Osteoblast (primary cell): ENCODE measurements at regions not wholly inside any gene's neighbourhood (a gene's known extent, or its start where the extent isn't known, plus 50 kb on each side); places are given as distances from the start of the nearest gene placed in this dataset.

Experiments
- DNase-seq: peaks from one replicate; pipeline ENCODE4 v3.0.0; 2011; ENCODE audit warnings: low spot score, mixed read lengths; ENCODE audit not compliant: insufficient read length; ENCODE audit errors: missing footprints
- H2AFZ ChIP-seq: 2 replicates; pipeline ENCODE4 v1.6.0; 2011; ENCODE audit warnings: mild to moderate bottlenecking, low read length
- H3K27ac ChIP-seq: 2 replicates; pipeline ENCODE4 v1.5.1; 2011; ENCODE audit warnings: mild to moderate bottlenecking, low read depth, low read length, moderate library complexity
- H3K27me3 ChIP-seq: 2 replicates; pipeline ENCODE4 v1.6.0; 2012; ENCODE audit warnings: mild to moderate bottlenecking, control low read depth, inconsistent platforms, low read length, moderate library complexity; ENCODE audit not compliant: insufficient read depth
- H3K36me3 ChIP-seq: 2 replicates; pipeline ENCODE4 v1.5.1; 2011; ENCODE audit warnings: mild to moderate bottlenecking, low read length, control low read depth, moderate library complexity; ENCODE audit not compliant: insufficient read depth
- H3K4me1 ChIP-seq: 2 replicates; pipeline ENCODE4 v1.5.1; 2011; ENCODE audit warnings: mild to moderate bottlenecking, low read length, control low read depth, moderate library complexity; ENCODE audit not compliant: insufficient read depth
- H3K4me2 ChIP-seq: 2 replicates; pipeline ENCODE4 v1.6.0; 2011; ENCODE audit warnings: mild to moderate bottlenecking, low read length; ENCODE audit not compliant: insufficient read depth
- H3K4me3 ChIP-seq: fragments of 200-600 bp; sonication (generic); 3 replicates; pipeline ENCODE4 v1.5.1; 2012; ENCODE audit warnings: mild to moderate bottlenecking, low read length, inconsistent platforms; ENCODE audit not compliant: insufficient read depth
- H3K79me2 ChIP-seq: 2 replicates; pipeline ENCODE4 v1.6.0; 2012; ENCODE audit warnings: mild to moderate bottlenecking, low read length, control low read depth, inconsistent platforms; ENCODE audit not compliant: insufficient read depth
- H3K9me3 ChIP-seq: 2 replicates; pipeline ENCODE4 v1.5.1; 2011; ENCODE audit warnings: low read depth, low read length, control low read depth
- H4K20me1 ChIP-seq: 2 replicates; pipeline ENCODE4 v1.6.0; 2012; ENCODE audit warnings: mild to moderate bottlenecking, low read length, control low read depth; ENCODE audit not compliant: insufficient read depth
- CTCF ChIP-seq: IDR thresholded peaks from 2 replicates; pipeline ENCODE4 v1.5.1; 2011; ENCODE audit warnings: mild to moderate bottlenecking, low read depth, low read length, moderate library complexity; ENCODE audit errors: extremely low read depth

- Histone ChIP-seq H3K4me3 (no peak overlapping the region), H3K4me2 (no peak overlapping the region), H3K36me3 (no peaks in the 10 kb centered on the region), H3K79me2 (no peaks in the 10 kb centered on the region), H3K27me3 (no peaks in the 10 kb centered on the region), H3K9me3 (no peaks in the 10 kb centered on the region), H4K20me1 (no peaks in the 10 kb centered on the region), H3K4me1 (no peaks in the 10 kb centered on the region), H2AFZ (no peak overlapping the region), H3K27ac (no peak overlapping the region)
- DNase-seq = no peak
- no peak for TF ChIP-seq CTCF
Observed at GRCh38 chr9:1271786-1272185, 221.6 kb downstream of the DMRT2 start.

- Histone ChIP-seq H2AFZ (no peak overlapping the region), H3K79me2 (no peaks in the 10 kb centered on the region), H3K27me3 (no peaks in the 10 kb centered on the region), H3K9me3 (no peaks in the 10 kb centered on the region), H3K4me2 (no peak overlapping the region), H3K36me3 (no peaks in the 10 kb centered on the region), H3K4me1 (no peaks in the 10 kb centered on the region), H3K4me3 (no peak overlapping the region), H3K27ac (no peak overlapping the region), H4K20me1 (no peaks in the 10 kb centered on the region)
- TF ChIP-seq CTCF = no peak
- DNase-seq = no peak
Observed at GRCh38 chr9:1272488-1272887, 222.3 kb downstream of the DMRT2 start.

GRCh38 chr9:1273859-1274258 lies 223.7 kb downstream of the DMRT2 start:
- DNase-seq = no peak
- Histone ChIP-seq H3K4me1 (no peaks in the 10 kb centered on the region), H3K4me3 (no peak overlapping the region), H2AFZ (no peak overlapping the region), H4K20me1 (no peaks in the 10 kb centered on the region), H3K79me2 (no peaks in the 10 kb centered on the region), H3K27ac (no peak overlapping the region), H3K27me3 (no peaks in the 10 kb centered on the region), H3K36me3 (no peaks in the 10 kb centered on the region), H3K9me3 (no peaks in the 10 kb centered on the region), H3K4me2 (no peak overlapping the region)
- no peak for TF ChIP-seq CTCF

GRCh38 chr9:1274334-1274733 lies 224.2 kb downstream of the DMRT2 start:
- Histone ChIP-seq H3K79me2 (no peaks in the 10 kb centered on the region), H3K27me3 (no peaks in the 10 kb centered on the region), H2AFZ (no peak overlapping the region), H3K4me3 (no peak overlapping the region), H4K20me1 (no peaks in the 10 kb centered on the region), H3K9me3 (no peaks in the 10 kb centered on the region), H3K4me1 (no peaks in the 10 kb centered on the region), H3K36me3 (no peaks in the 10 kb centered on the region), H3K4me2 (no peak overlapping the region), H3K27ac (no peak overlapping the region)
- no peak for TF ChIP-seq CTCF
- no peak for DNase-seq
